ENCODE measurements at regions not wholly inside any gene's neighbourhood (a gene's known extent, or its start where the extent isn't known, plus 50 kb on each side); places are given as distances from the start of the nearest gene placed in this dataset.
"Not testable (repeated sequence)": the region's sequence is repeated elsewhere in the genome, so short reads cannot be mapped to it uniquely, and the experiment has no call there.

GRCh38 chr7:82605247-82605864 lies 161.8 kb upstream of the CACNA2D1 start:
- H3K36me3 ChIP-seq: no peaks in the 10 kb centered on the region
- 23 to 24% methylated on average over 4 of the region's 4 CpGs for WGBS, 2 donors
- H3K9me3 ChIP-seq: no peaks in the 10 kb centered on the region
- TF ChIP-seq POLR2A (IDR thresholded peaks at IDR 0.05): no peak
- TF ChIP-seq CTCF (IDR thresholded peaks at IDR 0.05): peak; percentile 35 to 78 (median 64)
- DNase-seq: peak; percentile 29 to 32
- intact Hi-C loops (cut with DNase I): no loop called here
- no peak overlapping the region for H3K27ac ChIP-seq
- no peaks in the 10 kb centered on the region for H3K4me1 ChIP-seq
- H3K27me3 ChIP-seq: no peaks in the 10 kb centered on the region
- H3K4me3 ChIP-seq (replicated peaks in 1 of 3): no peak overlapping the region

GRCh38 chr7:82602066-82602465 lies 158.5 kb upstream of the CACNA2D1 start:
- intact Hi-C loops (cut with DNase I): no loop called here

GRCh38 chr7:82600531-82600930 lies 157.0 kb upstream of the CACNA2D1 start:
- H3K4me3 ChIP-seq (replicated peaks in 1 of 3): no peak overlapping the region
- TF ChIP-seq CTCF (IDR thresholded peaks at IDR 0.05) (no peak), POLR2A (IDR thresholded peaks at IDR 0.05) (no peak)
- no peaks in the 10 kb centered on the region for H3K9me3 ChIP-seq
- H3K27ac ChIP-seq: no peak overlapping the region
- no peak for DNase-seq
- H3K4me1 ChIP-seq: peaks cover 0 to 3% of the 10 kb centered on the region in 2 donors
- intact Hi-C loops (cut with DNase I): no loop called here
- no peaks in the 10 kb centered on the region for H3K36me3 ChIP-seq
- WGBS, 2 donors: 52 to 58% methylated on average over 3 of the region's 3 CpGs
- H3K27me3 ChIP-seq: no peaks in the 10 kb centered on the region

More at GRCh38 chr7:82602066-82602465, 158.5 kb upstream of the CACNA2D1 start:
- TF ChIP-seq CTCF (IDR thresholded peaks at IDR 0.05) (no peak), POLR2A (IDR thresholded peaks at IDR 0.05) (no peak)
- WGBS, 2 donors: 93 to 95% methylated on average over 7 of the region's 7 CpGs
- no peak for DNase-seq
- Histone ChIP-seq H3K27ac (no peak overlapping the region), H3K27me3 (no peaks in the 10 kb centered on the region), H3K4me1 (no peaks in the 10 kb centered on the region), H3K9me3 (no peaks in the 10 kb centered on the region), H3K4me3 (replicated peaks in 1 of 3) (no peak overlapping the region), H3K36me3 (no peaks in the 10 kb centered on the region)

- no peaks in the 10 kb centered on the region for H3K9me3 ChIP-seq
- no peak overlapping the region for H3K4me3 ChIP-seq (replicated peaks in 1 of 3)
- no peak for DNase-seq
- intact Hi-C loops (cut with DNase I): no loop called here
- TF ChIP-seq POLR2A (IDR thresholded peaks at IDR 0.05): no peak
- TF ChIP-seq CTCF (IDR thresholded peaks at IDR 0.05): no peak
- no peak overlapping the region for H3K27ac ChIP-seq
- H3K36me3 ChIP-seq: no peaks in the 10 kb centered on the region
- no peaks in the 10 kb centered on the region for H3K27me3 ChIP-seq
- peaks cover 0 to 6% of the 10 kb centered on the region in 2 donors for H3K4me1 ChIP-seq
Observed at GRCh38 chr7:82599895-82600294, 156.3 kb upstream of the CACNA2D1 start.

- no peaks in the 10 kb centered on the region for H3K27me3 ChIP-seq
- no peak overlapping the region for H3K27ac ChIP-seq
- 47 to 61% methylated on average over 1 of the region's 1 CpG for WGBS, 2 donors
- H3K9me3 ChIP-seq: no peaks in the 10 kb centered on the region
- H3K36me3 ChIP-seq: no peaks in the 10 kb centered on the region
- DNase-seq: no peak
- no peak overlapping the region for H3K4me3 ChIP-seq (replicated peaks in 1 of 3)
- no peak for TF ChIP-seq POLR2A (IDR thresholded peaks at IDR 0.05)
- no peak for TF ChIP-seq CTCF (IDR thresholded peaks at IDR 0.05)
- peaks cover 0 to 14% of the 10 kb centered on the region in 2 donors for H3K4me1 ChIP-seq
- intact Hi-C loops (cut with DNase I): no loop called here
Observed at GRCh38 chr7:82598958-82599357, 155.4 kb upstream of the CACNA2D1 start.

GRCh38 chr7:82595795-82596194 lies 152.2 kb upstream of the CACNA2D1 start:
- intact Hi-C loops (cut with DNase I); H3K4me3 ChIP-seq (replicated peaks in 1 of 3); H3K36me3 ChIP-seq; H3K9me3 ChIP-seq; DNase-seq; H3K27me3 ChIP-seq; H3K27ac ChIP-seq: not testable (repeated sequence)
- H3K4me1 ChIP-seq: peaks cover 0 to 14% of the 10 kb centered on the region in 2 donors
- WGBS, 2 donors: 80 to 82% methylated on average over 3 of the region's 3 CpGs
